NCI-H526 treated with DMSO at 0.1 percent for 48 hours (cell line): ENCODE measurements at regions not wholly inside any gene's neighbourhood (a gene's known extent, or its start where the extent isn't known, plus 50 kb on each side); places are given as distances from the start of the nearest gene placed in this dataset.

ENCODE experiments used
- DNase-seq: peaks from one replicate; lab custom pipeline; 2025; lab: John Stamatoyannopoulos, UW

DNA sequence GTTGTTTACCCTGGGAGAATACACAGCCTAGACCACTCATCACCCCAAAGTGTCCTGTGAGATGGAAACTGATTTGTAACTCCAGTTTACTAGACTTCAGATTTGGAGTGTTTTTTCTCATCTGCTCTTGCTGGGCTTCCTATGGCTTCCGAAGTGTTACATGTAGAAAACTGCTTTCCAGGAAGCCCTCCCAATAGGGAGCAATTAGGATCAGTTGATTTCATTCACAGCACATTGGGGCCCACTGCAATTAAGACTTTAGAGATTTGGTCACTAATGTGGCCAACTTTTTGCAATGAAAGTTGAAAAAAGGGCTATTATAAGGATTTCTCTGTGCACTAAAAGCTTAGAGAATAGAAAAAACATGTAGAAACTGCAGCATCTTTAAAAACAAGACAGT is 656.6 kb upstream of the CHAC2 start:
- no peak for DNase-seq

DNA sequence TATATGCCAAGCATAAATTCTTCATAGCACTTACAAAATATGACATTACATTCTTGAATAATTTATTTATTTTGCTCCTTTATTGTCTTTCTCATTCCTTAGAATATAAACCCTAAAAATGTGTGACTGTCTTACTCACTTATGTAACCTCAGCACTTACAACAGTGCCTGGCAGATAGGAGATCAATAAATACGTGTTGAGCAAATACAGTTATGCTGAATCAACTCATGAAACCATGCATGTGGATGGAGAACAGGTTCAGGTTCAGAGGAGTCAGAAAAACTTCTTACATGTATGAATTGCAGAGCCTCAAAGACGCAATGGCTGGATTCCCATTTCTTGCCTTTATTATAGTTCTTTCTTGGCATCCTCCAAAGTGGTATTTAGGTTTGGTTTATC is 659.4 kb upstream of the CHAC2 start:
- DNase-seq, result no peak

DNA sequence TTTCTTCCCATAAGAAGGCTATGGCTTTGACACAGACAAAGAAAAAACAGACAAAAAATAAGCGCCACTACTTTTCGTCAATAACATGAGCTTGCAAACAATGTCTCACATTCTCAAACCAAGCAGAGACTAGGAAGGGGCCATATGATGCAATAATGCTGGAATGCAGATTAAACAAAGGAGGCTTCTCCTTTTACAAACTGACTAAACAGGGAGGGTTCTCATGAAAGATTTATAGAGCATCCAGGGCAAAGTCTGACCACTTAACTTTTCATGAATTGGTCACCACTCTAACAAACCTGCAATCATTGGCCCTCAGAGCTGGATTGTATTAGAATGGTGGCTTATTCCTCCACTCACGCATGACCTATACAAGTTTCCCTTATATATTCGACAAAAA is 663.3 kb upstream of the CHAC2 start:
- no peak for DNase-seq

DNA sequence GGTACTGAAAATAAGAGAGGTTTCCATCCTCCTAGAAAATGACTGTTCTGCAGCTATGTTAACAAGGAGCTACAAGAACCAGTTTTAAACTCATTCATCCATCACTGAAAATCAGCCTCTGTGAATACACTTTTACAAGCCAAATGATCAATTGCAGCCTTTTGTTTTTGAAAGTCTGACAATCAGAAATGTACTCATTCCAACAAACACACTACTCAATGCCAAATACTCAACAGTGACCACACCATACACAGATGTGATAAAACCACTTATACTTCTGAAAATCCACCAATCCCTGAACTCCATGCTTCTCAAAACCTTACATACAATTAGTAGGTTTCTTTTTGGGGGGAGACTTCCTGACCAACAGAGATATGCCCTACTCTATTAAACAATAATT is 663.9 kb upstream of the CHAC2 start:
- no peak for DNase-seq

DNA sequence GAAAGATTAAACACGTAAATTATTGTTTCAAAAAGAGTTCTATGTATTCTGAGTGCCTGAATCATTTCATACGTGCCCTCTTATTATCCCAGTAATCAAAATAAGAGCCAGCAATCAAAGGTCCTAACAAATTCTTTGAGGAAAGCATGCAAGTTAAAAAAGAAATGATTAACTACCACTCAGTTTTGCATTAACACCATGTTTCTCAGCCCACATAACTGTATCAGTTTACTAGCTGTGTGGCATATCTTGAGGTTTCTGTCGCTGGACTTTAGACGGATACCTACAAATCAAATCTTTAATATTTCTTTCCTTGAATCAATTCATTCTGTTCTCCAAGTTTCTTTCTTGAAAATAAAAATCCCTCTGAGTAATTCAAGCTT is 668.9 kb upstream of the CHAC2 start:
- DNase-seq, result no peak

DNA sequence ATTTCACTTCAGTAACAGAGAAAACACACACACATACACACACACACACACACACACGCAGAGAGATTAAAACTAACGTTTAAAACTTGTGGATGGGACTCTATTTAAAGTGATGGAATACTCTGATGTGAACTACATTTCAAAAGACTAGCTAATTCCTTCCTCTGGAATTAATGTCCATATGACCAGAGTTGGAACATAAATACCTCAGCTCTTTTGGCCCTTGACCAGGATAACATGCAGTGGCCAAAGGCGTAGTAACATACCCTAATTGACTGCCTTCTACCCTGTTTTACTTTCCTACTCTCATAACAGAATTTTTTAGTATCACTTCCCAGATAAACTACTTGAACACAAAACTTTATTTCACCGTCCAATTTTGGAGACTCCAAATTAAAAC is 671.3 kb upstream of the CHAC2 start:
- DNase-seq, result no peak

DNA sequence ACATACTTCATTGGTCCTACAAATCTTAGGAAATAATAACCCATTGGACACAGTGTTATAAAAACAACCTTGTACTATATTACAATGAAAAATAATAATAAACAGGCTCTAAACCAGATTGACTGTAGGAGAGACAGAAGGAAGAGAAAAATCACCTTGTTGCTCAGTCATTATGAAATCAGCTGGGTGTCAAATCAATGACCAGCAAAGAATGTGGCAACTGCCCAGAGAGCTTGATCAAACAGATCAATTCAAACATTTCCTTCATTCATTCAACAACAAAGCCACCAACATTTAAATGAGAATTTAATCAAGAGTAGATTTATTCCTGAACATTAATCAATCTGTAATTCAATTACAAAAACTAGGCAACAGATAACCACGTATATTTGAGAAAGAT is 671.9 kb upstream of the CHAC2 start:
- DNase-seq, result no peak

DNA sequence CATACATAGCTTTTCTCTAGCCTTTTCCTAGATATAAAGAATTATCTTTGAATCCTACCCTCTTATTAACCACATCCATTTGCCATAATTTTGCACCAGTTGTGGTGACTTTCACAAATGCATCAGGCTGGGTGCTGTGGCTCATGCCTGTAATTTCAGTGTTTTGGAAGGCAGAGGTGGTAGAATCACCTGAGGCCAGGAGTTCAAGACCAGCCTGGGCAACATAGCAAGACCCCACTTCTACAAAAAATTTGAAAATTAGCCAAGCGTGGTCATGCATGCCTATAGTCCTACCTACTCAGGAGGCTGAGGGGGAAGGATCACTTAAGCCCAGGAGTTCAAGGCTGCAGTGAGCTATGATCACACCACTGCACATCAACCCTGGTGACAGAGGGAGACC is 672.4 kb upstream of the CHAC2 start:
- no peak for DNase-seq

DNA sequence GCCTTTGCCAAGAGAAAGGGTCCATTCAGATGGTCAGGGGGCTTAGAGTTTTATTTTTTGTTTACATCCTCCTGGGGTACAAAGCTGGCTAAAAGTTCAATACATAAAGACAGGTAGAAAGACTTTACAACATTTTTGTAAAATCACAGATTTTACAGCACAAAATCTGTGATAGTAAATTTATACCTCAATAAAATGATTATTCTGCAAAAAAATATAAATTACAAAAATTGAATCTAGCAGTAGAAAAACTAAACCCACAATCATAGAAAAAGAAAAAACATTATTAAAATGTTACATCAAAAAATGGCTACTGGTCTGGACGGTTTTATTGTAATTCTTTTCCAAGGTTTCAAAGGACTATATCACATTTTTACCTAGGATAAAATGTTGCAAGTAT is 674.2 kb upstream of the CHAC2 start:
- DNase-seq, result no peak

DNA sequence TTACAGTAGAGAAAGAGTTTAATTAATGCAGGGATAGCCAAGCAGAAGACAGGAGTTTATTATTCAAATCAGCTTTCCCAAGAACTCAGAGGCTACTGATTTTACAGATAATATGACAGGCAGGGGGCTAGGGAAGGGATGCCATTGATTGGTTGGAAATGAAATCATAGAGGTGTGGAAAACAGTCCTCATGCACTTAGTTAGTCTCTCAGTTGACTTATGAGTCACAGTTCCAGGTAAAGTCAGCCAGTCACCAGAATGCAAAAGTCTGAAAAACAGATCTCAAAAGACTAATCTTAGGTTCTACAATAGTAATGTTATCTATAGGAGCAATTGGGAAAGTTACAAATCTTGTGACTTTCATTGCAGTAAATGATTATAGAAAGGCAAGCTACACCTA is 676.4 kb upstream of the CHAC2 start:
- DNase-seq, result no peak

DNA sequence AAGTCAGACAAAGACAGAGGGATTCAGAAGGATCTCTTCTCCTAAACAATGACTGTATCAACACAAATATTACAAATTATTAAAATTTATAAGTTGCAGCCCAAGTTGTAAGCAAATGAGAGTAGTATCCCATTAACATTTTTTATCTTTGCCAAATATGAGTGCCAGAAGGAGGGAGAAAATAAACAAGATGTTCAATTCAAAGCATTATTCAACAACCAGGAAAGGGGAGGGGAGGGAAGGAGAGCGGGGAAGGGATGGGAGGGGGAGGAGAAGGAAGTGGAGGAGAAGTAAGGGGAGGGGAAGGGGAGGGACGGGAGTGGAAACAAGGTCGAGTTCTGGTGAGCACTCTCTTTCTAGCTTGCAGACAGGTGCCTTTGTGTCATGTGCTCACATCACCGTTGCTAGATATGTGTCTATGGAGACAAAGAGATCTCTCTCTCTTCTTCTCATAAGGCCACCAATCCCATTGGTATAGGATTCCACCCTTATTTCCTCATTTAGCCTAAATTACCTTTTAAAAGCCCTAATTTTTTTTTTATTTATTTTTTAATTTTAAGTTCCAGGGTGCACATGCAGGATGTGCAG is 679.6 kb upstream of the CHAC2 start:
- no peak for DNase-seq

DNA sequence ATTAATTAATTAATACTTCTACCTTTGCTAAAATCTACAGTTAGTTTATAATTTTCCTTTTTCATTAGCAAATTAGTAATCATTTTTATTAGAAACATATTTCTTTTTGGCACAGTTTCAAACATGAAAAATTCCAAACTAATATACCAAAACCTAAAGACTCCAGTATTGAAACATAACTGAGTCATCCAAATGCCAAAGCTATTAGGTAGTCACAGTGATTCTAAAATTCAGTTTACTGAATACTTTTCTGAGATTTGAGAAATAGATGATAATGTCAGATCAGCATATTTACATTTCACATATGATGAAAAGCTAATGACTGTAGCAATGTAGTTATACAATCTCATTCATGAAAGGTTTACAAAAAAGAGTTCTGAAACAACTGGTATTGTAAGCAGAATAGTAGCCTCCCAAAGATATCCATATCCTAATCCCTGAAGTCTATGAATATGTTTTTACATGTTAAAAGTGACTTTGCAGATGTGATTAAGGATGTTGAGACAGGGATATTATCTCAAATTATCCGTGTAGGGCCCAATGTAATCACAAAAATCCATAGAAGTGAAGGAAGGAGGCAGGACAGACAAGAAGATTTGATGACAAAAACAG is 680.2 kb upstream of the CHAC2 start:
- DNase-seq, result no peak

DNA sequence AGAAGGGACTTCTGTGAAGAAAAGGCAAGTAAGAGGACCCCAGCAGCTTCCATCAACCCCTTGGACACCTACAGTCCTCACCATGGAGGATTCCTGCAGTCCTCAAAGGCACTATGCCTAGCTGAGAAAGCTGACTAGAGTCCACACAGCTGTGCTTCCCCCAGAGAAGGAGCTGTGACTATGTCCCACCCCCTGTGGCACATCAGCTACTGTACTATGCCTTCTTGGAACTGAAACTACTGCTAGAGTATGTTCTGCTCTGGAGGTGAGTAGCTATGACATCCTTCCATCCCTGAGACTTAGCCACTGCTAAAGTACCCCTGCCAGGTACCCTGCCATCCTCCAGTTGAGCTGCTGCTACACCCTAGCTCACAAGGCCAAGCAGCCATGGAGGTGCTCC is 690.2 kb upstream of the CHAC2 start:
- DNase-seq, result no peak

DNA sequence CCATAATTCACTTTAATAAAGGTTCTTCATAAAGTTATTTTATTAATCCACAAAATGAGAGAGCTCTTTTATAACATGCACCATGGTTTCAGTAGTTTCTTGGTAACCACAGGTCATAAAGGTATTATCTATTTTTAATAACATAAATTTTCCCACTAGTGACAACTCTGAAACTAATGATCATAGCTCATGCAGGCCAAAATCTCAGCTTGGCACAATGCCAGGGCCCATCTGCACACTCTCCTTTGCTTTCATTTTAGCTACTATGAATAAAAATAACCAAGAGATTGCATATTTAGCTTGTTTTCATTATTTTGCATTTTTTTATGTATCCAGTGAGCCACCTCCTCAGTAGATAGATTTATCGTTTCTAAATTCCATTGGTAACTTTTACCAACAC is 691.8 kb upstream of the CHAC2 start:
- no peak for DNase-seq

DNA sequence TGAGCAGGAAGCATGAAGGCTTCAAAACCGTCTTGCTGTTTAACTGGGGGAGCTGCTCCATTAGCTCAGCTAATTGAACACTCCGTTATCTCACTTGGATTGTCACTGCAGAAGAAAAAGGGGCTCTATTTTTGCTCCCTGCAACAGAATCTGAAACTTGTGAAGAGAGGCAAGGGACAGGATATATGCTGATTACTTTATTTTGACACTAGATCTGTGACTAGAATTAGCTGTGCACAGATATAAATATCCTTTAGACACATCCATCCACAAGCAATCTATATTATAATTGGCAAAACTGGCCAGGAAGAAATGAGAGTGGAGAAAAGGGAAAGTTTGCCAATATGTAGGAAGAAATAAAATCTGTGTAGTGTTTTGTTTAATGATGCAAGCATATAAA is 700.1 kb upstream of the CHAC2 start:
- no peak for DNase-seq

DNA sequence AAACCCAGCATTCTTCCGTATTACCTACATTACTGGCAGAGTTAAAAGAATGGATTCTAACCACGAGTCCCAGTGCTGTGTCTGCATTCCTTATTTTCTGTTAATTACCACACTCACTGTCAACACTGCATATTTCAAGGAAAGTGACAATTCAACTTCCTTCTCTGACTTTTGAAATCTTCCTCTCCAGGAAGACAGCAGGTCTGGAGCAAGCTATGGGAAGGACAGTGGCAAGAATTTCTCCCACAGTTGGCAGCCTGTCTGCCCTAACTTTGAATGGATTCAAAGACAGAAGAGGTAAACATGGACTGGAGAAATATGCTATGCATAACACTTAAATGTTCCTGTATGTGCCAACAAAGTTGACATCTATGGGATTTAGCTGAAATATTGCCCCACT is 700.5 kb upstream of the CHAC2 start:
- DNase-seq, result no peak

DNA sequence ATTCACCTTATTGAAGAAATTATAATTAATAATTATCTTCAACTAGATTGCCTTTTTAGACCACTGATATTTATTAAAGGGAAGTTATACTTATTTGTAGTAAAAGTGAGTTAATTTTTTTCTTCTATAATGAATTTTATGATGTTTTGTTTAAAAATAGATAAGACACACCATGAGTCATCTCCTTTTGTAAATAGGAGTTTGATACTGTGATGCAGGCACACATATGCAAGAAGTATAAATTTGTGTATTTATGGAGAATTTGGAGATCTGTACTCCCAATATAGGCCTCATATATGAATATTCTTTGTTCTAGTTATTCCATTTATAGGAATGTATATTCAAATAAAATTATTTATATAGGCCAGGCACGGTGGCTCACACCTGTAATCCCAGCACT is 703.5 kb upstream of the CHAC2 start:
- DNase-seq, result no peak

DNA sequence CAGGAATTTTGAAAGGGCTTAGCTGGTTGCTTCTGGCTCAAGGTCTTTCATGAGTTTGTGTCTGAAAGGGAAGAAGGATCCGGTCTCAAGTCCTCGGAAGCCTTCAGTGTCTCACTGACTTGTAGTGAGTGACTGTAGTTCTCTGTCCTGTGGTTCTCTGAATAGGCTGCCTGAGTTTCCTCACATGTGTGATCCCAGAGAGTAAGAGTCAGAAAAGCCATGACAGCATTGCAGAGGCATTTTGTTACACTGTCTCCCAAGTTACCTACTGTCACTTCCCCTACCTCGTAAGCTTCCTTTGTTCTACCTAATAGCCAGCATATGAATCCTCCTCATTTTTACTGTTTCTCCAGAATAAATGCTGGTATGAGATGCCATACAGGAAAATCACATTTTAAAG is 709.1 kb upstream of the CHAC2 start:
- no peak for DNase-seq

DNA sequence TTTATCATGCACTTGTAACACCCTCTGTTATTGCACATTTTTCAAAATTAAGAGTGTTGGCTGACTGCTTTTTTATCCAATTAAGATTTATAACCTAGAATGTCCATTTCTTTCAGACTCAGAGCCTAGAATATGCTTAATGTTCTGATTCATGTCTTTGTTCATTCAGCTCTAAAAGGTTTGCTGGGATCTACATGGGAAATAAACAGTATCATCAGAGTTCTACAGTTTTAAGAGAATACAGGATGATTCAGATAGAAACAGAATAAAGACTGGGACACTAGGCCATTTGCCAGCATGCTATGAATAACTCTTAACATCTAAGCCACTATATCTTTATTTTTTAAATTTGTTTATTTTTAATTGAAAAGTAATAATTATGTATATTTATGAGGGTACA is 713.7 kb upstream of the CHAC2 start:
- no peak for DNase-seq

DNA sequence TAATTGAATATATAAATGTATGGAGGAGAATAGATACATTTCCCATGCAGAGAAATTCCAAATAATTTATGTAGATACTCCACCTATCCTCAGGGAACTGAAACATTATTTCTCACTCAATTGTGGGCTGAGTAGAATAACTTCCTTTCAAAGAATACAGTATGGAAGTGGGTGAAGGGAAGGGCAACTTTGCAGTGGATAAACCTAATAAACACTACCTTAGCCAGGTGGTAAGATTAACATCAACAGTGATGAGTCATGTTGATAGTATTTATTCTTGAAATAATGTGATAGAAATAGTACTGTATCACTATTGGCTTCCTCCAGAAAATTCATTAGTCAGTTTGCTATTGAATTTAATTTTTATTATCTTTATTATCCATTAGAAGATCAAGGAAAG is 716.4 kb upstream of the CHAC2 start:
- DNase-seq, result no peak

DNA sequence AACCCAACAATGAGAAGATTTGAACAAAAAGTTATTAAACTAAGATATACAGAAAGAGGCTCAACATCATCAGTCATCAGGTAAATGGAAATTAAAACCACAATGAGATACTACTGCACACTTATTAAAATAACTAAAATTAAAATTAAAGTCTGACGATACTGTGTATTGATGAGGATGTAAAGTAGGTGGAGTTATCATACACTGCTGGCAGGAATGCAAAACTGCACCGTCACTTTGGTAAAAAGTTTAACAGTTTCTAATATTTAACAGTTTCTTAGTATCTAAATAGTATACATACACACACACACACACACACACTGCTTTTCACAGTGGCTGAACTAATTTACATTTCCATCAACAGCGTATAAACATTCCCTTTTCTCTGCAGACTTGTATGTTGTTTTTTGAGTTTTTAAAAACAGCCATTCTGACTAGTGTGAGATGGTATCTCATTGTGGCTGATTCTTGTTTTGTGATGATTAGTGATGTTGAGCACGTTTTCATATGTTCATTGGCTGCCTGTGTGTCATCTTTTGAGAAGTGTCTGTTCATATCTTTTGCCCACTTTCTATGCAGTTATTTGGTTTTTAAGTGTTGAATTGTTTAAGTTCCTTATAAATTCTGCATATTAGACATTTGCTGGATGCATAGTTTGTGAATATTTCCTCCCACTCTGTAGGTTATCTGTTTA is 726.9 kb upstream of the CHAC2 start:
- no peak for DNase-seq

DNA sequence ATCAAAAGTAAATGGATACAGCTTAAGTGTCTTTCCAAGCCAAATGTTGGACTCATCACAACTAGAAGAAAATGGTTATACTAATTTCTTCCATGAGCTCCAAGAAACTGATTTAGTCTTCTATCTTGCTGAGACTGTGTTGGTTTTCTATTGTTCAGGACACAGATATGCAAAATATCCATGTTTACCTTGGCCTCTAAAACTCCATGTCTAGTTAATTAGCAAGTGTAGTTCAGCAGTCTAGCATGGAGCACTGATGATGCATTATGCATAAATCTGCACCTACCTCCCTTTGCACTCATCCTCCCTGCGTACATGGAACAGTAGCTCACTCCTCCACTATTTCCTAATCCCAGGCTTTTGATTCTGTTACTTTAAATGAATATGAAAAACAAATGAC is 731.4 kb upstream of the CHAC2 start:
- DNase-seq, result peak; percentile 37

DNA sequence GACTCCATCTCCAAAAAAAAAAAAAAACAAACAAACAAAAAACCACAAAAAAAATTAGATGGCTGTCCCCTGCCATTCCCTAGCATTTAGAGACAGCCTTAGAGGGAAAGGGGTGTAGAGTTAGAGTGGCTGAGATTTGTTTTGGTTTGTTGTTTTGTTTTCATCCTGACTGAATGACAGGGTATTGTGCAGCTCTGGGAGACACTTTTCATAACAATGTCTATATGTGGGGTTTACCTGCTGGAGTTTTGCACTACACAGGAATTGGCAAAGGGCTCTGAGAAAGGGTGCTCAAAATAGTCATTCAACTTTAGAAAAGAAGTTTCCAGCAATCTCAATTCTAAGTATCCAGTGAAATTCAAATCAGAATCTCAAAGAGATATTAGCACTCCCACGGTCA is 732.5 kb upstream of the CHAC2 start:
- no peak for DNase-seq

DNA sequence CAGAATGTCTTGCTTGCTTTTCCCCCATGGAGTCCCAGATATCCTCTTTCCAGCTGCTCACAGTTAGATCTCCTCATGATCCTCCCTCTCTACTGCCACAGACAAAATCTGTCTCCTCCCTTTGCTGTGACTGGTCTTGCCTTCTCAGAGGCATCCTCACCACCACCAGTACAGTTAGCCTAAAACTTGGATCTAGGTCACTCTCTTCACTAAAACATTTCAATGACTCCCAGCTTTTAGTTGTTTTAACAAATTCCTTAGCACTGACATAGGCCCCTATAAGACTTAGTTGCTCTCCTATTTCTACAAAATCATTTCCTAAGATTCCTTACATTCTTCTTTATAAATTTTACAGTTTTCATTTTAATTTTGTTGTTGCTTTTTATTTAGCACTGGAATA is 734.2 kb upstream of the CHAC2 start:
- DNase-seq, result no peak
